ENCODE measurements at regions not wholly inside any gene's neighbourhood (a gene's known extent, or its start where the extent isn't known, plus 50 kb on each side); places are given as distances from the start of the nearest gene placed in this dataset.

- DNase-seq (ENCODE audit: low read depth): no peak
These were observed 189.3 kb upstream of the RFC3 start for GRCh38 chr13:33628662-33629061.

- DNase-seq (ENCODE audit: low read depth): no peak
These were observed 188.2 kb upstream of the RFC3 start for GRCh38 chr13:33629605-33630360.

- peak; percentile 37 for DNase-seq (ENCODE audit: low read depth)
These were observed 184.0 kb upstream of the RFC3 start for GRCh38 chr13:33633701-33634545.

- no peak for DNase-seq (ENCODE audit: low read depth)
These were observed 183.4 kb upstream of the RFC3 start for GRCh38 chr13:33634546-33634982.

- DNase-seq (ENCODE audit: low read depth): no peak
These were observed 181.7 kb upstream of the RFC3 start for GRCh38 chr13:33636243-33636642.

GRCh38 chr13:33636955-33637670 is 180.8 kb upstream of the RFC3 start:
- DNase-seq (ENCODE audit: low read depth): no peak

GRCh38 chr13:33637978-33638743 is 179.8 kb upstream of the RFC3 start:
- DNase-seq (ENCODE audit: low read depth): no peak

- DNase-seq (ENCODE audit: low read depth): no peak
These were observed 178.8 kb upstream of the RFC3 start for GRCh38 chr13:33639158-33639557.

- no peak for DNase-seq (ENCODE audit: low read depth)
These were observed 178.3 kb upstream of the RFC3 start for GRCh38 chr13:33639626-33640080.

GRCh38 chr13:33640832-33641231 is 177.1 kb upstream of the RFC3 start:
- no peak for DNase-seq (ENCODE audit: low read depth)

- no peak for DNase-seq (ENCODE audit: low read depth)
These were observed 175.4 kb upstream of the RFC3 start for GRCh38 chr13:33642374-33643065.

- no peak for DNase-seq (ENCODE audit: low read depth)
These were observed 173.1 kb upstream of the RFC3 start for GRCh38 chr13:33644581-33645543.

GRCh38 chr13:33645591-33646554 is 172.1 kb upstream of the RFC3 start:
- no peak for DNase-seq (ENCODE audit: low read depth)

- no peak for DNase-seq (ENCODE audit: low read depth)
These were observed 168.6 kb upstream of the RFC3 start for GRCh38 chr13:33649212-33649878.

GRCh38 chr13:33651766-33652165 is 166.2 kb upstream of the RFC3 start:
- DNase-seq (ENCODE audit: low read depth): no peak

- no peak for DNase-seq (ENCODE audit: low read depth)
These were observed 160.7 kb upstream of the RFC3 start for GRCh38 chr13:33657274-33657673.

GRCh38 chr13:33659466-33659865 is 158.5 kb upstream of the RFC3 start:
- no peak for DNase-seq (ENCODE audit: low read depth)

- DNase-seq (ENCODE audit: low read depth): no peak
These were observed 158.1 kb upstream of the RFC3 start for GRCh38 chr13:33659894-33660293.
